ENCODE measurements at regions not wholly inside any gene's neighbourhood (a gene's known extent, or its start where the extent isn't known, plus 50 kb on each side); places are given as distances from the start of the nearest gene placed in this dataset.

DNA sequence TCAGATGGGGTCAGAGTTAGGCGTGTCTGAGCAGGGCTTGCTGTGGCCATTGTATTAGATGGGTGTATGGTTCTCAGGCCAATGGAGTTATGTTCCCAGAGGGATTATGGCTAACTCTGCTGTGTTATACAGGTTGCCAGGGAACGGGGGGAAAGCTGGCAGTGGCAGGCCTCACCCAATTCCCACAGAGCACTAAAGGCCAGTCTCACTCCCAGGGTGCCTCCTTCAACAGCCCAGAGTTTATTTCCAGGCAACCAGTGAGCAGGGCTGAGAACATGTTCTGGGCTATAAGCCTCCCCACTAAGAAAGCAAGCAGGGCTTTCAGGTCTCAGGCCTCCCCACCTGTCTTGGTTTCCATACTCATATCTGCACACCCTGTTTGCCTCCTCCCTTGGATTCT is 597.9 kb downstream of the ZNF608 start:
- TF ChIP-seq EZH2 (IDR thresholded peaks at IDR 0.05) (no peak), POLR2AphosphoS5 (IDR thresholded peaks at IDR 0.05; ENCODE audit: borderline replicate concordance, low read depth, low read length) (no peak), FOXP2 (optimal IDR thresholded peaks at IDR 0.05; ENCODE audit: control extremely low read depth, extremely low read length, insufficient read depth) (no peak)
